ENCODE measurements at regions not wholly inside any gene's neighbourhood (a gene's known extent, or its start where the extent isn't known, plus 50 kb on each side); places are given as distances from the start of the nearest gene placed in this dataset.
"Not testable (repeated sequence)": the region's sequence is repeated elsewhere in the genome, so short reads cannot be mapped to it uniquely, and the experiment has no call there.

DNA sequence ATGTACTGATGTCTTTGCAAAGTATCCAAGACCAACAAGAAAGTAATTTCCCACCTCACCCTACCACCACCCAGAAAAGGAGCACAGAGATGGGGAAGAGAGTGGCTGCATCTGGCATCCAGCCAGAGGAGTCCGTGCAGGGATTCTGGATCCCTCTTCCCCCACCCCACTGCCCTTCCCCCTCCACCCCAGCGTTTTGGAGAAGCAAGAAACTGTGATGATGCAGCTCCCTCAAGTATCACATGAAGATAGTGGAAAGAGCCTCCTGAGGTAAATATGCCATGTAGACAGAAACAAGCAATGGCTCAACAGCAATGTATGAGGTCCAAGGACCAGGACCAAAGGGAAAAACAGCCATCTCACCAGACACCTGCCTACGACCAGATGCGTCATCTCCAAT, 153.8 kb downstream of the DEPDC1B start:
- DNase-seq = no peak

DNA sequence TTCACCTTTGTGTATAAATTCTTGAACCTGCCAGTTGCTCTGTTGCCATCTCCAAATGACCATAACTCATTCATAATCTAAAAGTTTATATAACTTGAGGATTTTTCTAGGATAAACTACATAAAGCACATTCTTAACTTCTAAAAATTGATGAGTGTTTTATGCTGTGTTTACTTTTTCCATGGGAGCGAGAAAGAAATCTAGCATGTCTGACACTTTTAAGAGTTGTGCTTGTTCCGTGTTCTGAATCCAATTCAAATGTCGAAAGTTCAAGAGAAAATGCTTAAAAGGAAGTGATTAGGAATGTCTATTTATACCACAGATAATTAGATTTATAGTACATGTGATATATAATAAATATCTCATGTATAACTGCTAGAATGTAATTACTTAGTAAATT, 154.4 kb downstream of the DEPDC1B start:
- no peak for DNase-seq

DNA sequence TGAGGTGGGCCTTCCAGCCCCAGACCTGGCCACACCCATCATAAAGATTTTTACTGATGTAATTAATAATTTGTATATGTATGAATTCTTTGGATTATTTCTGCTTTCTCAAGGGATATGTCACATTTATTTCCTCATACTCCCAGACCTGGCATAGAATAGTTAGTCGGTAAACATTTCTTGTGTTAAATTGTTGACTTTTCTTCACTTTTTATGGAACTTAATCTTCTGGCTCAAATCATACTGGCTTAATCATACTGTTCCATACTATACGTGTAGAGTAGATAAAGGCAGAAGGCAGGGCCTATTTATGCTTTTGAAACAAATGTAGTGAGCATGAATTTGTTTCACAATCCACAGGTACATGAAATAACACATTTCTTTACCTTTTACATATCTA, 155.8 kb downstream of the DEPDC1B start:
- DNase-seq = no peak

DNA sequence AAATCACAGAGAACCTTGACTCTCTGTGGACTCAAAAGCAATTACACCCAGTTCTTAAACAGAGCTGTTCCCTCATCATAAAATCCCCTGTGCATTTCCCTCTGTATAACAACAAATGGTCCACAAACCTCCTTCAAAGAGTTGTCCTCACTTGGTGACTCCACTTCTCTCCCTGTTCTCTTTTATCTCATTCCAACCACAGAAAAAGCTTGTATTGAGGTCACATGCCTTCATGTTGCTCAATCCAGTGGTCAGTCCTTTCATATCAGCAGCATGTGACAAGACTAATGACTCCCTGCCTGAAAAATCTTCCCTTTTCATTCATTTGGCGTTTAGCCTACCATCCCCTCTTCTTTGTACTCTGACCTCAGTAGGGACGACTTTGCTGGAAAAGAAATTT, 158.0 kb downstream of the DEPDC1B start:
- DNase-seq = no peak

DNA sequence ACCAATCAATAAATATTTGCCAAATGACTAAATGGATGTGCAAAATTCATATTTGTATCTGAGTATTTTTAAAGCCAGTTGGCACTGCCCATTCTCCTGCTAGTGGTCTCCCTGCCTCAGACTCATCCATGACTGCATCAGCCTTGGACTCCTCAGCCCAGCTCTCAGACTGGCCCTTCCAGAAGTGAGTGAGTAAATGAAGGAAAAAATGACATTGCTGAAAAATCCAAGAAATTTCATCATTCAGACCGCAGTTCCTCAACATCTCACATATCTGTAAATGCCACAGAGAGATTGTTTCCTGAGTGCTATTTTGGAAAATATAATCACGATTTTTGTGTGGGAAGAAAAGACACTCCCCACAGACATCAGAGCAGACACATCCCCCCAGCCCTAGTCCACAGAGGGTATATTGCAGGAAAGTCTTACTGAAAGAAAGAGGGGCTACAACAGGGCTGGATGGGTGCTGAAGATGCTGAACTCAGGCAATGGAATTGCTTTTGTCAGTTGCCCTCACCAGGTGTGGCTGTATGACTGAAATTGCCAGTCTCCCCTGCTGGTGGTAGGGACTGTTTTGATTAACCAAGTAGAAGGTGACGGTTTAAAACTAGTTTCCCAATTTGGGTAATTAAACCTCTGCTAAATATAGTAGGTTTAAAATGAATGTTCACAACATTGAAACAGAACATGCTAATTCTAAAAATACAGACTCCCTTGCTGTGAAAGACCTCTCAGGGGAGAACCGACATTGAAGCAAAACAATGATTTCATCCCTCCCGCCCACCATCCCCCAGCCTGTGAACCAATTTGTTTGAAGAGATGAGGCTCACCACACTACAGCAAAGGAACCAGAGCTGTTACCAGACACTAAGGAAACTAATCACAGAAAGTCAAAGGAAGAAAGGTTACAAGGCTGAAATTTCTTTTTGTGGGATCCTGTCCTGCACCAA, 158.8 kb downstream of the DEPDC1B start:
- DNase-seq = no peak

DNA sequence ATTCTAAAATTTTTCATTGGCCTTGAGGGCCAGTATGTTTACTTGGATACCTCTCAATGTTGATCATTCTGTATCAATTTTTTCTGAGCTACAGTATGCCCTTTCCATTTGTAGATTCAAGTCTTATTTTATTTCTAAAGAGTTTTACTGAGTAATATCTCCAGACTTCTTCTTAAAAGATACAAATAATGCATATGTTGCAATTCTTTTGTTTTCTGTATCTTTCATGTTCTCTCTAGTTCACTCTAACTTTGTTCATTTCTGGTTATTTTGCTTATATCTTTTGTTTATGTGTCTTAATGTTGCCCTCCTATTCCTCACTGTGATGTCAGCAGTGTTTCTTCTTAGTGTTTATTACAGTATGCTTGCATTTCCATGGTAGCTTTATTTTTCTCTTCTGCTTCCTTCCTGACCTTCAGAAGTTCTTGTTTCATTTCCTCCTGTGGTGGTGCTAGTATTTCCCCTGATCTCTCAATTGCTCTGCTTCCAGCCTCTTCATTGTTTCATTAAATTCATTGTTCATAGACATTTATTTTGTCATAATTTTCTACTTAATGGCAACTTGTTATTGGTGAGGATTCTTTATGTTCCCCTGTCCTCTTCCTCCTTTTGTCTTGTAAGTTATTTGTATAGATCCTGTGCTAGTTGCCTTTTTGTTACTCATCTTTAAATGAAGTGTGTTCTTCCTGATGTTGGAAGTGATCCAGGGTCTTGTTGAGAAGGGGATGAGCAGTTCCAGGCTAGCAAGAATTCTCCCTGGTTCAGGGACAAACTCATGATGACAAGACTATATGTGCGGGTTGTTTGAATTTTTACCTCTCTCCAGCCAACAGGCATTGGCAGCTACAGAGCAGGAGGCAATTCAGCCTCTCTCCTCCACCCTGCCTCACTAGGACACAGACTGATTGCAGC, 160.8 kb downstream of the DEPDC1B start:
- no peak for DNase-seq

DNA sequence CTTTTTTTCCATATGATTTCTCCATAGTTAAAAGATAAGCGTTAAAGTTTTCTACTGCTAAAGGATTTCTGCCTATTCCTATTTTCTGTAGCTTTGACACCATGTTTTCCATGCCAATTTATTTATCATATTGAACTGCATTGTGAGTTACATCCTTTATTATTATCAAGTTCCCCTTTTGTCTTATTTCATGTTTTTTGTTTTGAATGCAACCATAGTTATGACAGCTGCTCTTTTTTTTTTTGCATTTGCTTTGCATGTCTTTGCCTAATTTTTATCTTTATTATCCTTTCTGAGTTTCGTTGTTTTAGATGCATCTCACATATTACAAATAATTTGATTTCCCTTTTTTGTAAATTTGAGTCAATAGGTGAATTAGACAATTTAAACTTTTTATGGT, 161.5 kb downstream of the DEPDC1B start:
- no peak for DNase-seq

DNA sequence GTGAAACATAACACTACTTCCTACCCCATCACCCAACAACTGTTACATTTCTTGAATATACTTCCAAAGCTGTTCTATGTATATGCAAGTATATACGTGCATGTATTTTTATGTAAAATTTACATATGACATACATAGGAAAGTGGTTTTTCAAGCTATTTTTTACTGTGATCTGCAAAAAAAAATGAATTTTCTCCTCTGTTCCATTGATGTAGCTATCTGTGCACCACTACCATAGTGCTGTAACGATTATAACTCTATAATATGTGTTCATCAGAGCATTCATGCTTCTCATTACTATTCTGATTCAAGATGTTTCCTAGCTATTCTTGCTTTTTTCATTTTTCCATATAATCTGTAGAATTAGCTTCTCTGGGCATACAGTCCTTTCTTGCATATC, 164.0 kb downstream of the DEPDC1B start:
- DNase-seq = no peak

DNA sequence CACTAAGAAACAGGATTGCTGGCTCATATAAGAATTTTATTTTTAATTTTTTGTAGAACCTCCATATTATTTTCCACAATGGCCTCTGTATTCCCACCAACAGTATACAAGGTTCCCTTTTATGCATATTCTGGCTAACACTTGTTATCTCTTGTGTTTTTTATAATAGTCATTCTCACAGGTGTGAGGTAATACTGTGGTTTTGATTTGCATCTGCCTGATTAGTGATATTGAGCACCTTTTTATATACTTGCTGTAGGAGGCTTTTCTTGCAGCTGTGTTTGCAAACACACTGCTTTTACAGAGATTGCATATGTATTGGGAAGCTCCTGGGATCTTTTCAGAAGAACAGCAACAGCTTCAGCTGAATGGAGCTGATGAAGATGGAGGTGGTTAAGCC, 164.8 kb downstream of the DEPDC1B start:
- DNase-seq = no peak

DNA sequence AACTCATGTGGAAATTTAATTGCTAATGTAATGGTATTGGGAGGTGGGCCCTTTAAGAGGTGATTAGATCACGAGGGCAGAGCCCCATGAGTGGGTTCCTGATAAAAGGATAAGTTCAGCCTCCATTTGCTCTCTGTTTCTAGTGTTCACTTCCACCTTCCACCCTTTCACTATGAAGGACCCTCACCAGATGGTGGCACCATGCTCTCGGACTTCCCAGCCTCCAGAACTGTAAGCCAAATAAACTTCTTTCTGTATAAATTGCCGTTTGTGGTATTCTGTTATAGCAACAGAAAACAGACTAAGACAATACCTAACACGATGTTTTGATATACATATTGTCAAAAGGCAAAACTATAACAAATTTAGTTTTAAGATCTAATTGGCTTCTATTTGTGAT, 166.2 kb downstream of the DEPDC1B start:
- DNase-seq = no peak

DNA sequence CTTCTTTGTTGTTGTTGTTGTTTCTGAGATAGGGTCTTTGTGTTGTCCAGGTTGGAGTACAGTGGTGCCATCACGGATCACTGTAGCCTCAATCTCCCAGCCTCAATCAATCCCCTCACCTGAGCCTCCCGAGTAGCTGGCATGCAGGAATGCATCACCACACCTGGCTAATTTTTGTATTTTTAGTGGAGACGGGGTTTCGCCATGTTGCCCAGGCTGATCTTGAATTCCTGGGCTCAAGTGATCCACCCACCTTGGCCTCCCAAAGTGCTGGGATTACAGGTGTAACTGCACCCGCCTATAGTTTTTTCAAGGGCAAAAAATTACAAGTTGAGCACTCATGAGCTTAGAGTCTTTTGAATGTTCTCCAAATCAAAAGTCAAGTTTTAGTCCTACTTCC, 167.2 kb downstream of the DEPDC1B start:
- not testable (repeated sequence) for DNase-seq

DNA sequence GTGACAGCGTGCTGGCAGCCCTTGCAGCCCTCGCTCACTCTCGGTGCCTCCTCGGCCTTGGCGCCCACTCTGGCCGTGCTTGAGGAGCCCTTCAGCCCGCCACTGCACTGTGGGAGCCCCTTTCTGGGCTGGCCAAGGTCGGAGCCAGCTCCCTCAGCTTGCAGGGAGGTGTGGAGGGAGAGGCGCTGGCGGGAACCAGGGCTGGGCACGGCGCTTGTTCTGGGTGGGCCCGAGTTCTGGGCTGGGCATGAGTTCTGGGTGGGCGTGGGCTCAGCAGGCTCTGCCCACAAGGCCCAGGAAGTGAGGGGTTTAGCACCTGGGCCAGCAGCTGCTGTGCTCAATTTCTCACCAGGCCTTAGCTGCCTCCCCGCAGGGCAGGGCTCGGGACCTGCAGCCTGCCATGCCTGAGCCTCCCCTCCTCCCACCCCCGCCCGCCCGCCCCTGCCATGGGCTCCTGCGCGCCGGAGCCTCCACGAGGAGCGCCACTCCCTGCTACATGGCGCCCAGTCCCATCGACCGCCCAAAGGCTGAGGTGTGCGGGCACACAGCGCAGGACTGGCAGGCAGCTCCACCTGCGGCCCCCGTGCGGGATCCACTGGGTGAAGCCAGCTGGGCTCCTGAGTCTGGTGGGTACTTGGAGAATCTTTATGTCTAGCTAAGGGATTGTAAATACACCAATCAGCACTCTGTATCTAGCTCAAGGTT, 169.7 kb downstream of the DEPDC1B start:
- DNase-seq = not testable (repeated sequence)

DNA sequence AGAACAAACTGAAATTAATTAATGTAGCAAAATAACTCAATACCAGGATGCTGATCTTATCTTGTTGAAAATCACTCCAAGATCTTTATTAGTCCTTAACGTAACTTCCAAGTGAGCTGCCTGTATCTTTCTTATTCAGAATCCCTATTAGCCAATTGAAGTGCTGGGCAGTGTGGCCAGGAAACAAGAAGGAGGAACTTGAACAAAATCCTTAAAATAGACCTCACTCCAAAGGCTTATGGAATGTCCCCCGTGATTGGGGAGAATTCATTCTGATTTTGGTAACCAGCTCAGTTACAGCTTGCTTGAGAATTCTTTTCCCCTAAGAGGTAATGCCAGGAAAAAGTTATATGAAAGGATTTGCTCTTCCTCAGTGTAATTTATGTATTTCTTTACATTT, 171.0 kb downstream of the DEPDC1B start:
- no peak for DNase-seq

DNA sequence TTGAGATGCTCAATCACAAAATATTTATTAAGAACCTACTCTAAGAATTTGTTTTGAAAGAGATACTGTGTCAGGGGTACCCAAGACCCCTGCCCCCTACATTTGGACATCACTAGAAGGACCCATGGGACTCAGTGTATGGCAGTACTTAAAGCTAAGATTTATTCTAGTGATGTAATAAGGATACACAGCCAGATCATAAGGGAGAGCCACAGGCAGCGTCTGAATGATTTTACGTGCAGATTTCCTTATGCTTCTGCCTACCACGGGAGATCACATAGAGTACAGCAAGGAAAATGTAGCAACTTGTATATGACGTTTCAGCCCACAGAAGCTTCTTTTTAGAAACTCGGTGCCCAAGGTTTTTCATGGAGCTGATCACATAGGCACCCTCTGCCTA, 172.9 kb downstream of the DEPDC1B start:
- no peak for DNase-seq

DNA sequence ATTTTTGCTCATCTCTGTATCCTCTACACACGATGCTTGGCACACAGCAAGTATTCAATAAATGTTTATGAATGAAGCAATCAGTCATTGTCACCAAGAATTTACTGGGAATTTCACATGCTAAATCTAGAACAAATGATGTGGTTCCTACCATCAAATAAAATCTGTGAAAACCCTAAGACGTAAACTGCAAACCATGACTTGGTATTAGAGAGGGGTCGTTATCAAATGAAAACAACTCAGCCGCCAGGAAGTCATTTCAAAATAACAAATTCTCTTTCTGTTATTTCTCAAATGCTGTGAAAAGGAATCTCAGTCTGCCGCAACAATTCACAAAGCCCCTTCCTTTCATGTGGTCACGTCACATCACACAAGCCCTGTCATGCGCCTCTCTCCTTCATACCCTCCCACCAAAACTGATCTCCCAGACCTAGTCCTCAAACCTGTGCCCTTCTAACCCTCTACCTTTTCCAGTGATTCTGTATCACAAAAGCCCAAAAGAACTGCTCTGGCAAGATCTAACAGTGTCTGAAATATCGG, 173.6 kb downstream of the DEPDC1B start:
- no peak for DNase-seq

DNA sequence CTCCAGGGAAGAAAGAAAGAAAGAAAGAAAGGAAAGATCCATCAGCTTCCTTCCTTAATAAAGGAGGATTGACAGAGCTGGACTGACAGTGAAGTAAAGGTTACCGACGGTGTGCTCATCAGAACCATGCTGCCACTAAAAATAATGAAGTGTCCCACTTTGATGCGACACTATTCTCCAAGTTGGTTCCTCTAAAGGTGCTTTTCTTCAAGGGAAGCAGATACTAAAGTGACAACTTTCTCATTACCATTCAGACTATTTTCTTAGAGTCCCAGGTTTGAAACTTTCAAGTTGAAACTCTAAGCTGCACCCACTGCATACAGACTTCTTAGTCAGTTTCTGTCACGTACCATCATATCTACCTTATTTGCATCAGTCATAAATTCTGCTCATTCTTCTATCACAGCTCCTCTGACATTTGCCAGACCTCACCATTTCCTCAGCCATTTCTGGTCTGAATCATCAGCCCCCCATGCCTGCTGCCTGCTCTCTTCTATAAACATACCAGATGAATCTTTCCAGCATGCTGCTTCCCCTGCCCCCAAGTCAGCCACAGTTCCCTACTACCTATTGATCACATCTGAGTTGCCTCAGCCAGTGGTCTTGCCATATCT, 177.6 kb downstream of the DEPDC1B start:
- no peak for DNase-seq

DNA sequence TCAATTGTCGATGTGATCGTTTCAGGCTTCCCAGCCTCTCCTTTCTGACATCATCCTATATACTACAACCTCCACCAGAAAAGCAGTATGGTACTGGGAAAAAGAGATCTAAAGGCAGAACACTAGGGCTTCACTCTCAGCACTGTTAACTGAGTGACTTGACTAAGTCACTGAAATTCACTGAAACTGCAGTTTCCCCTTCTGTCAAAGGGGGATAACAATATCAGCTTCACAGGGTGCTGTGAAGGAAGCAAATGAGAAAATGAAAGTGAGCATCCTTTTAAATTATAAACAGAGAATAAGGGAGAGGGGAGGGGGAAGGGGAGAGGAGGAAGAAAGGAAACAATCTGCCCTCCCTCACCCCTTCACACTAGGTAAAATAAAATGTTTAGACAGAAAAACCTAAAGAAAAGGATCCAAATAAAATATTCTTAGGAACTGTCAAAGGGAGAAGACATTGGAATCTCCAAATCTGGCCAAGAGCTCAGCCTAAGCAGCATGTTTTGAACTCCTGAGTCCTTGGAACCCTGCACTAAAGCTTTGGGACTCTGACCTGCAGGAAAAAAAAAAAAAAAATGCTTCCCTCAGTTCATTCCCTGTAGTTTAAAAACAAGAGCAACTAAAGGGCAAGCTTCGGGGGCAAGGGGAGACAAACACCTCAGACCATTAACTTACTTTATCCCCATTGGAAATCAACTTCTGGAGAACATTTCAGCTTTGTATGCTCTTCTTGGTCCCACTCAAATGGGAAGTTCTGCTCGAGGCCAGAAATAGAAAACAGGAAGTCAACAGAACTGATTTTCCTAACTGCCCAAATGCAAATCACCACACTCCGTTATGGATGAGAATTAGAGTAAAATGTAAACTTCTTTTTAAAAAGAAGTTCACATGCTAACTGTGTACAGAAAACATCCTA, 178.3 kb downstream of the DEPDC1B start:
- DNase-seq = no peak

DNA sequence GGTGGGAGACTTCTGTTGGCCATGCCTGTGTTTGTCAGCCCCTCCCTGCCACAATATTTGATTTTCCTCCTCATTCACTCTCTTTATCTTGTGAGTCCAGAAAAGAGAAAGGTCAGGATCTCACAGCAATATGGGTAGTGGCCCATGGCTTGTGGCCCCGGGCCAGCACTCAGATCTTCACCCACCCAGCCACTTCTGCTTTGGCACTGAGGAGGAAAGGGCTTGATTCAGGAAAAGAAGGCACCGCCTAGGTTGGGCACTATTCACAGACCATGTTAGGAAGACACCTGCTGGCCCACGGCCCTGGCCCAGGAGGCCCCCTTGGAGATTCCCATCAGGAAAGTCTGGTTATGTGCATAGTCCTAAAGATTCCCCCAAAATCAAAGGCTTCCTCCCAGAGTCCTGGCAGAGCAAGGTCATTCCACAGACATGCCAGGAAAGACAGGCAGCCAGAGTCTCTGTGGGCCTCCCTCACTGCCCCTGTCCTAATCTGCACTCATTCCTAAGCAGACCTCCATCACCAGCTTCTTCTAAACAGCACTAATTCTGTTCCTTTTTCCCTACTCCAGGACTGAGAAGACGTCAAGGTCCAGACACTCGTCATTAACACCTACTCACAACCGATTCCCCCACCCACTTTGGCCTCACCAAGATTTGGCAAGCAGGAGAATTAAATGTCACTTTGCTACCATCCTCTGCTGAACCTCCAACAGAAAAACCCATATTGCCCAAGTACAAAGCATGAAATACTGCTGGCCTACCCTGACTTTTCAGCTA, 179.3 kb downstream of the DEPDC1B start:
- DNase-seq = no peak

DNA sequence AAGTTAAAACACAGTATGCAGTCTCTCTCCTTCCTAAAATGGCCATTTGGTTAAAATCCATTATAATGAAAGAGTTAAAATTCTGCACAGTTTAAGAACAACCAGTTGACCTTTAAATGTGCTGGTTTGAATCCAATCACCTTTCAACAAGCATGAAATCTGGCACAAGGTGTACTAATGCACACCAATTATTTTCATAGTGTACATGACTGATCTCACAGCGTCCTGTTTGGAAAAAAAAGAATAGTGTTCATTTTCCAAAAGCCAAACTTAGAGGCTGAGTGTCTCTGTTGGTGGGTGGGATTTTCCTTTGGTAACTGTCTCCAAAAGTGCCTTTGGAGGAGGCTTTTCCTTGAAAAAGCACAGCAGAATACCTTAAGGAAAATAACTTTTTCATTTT, 180.6 kb downstream of the DEPDC1B start:
- no peak for DNase-seq

DNA sequence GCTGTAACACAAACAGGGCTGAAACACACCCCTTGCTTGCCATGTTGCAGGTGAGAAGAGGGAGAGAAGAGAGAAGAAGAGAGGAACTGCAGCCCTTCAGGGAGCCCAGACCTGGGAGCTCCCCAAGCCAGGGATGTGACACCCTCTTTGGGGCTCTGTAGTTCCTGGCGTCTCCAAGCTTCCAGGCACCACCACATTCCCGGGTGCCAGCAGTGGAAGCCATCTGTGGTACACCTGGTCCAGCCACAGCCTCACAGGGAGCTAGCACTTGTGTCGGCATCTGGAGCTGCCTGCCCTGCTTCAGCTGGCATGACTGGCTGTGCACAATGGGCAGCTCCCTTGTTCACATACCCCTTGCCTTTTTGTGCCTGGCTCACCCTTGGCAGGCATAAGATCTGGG, 182.1 kb downstream of the DEPDC1B start:
- DNase-seq = no peak
